Esophagus (tissue), 2 donors: ENCODE measurements at regions not wholly inside any gene's neighbourhood (a gene's known extent, or its start where the extent isn't known, plus 50 kb on each side); places are given as distances from the start of the nearest gene placed in this dataset.

Experiments used
- H3K27ac ChIP-seq, 2 donors: one replicate each; pipeline ENCODE4 v1.5.1; 2013; ENCODE audit warnings: low read depth in 2 of 2, mild to moderate bottlenecking in 2 of 2, inconsistent platforms in 1 of 2, low read length in 1 of 2, moderate library complexity in 1 of 2
- H3K27me3 ChIP-seq, 2 donors: one replicate each; pipeline ENCODE4 v1.6.1; 2013; ENCODE audit warnings: low read length in 2 of 2, control low read depth in 1 of 2, mild to moderate bottlenecking in 1 of 2; ENCODE audit not compliant: insufficient read depth in 2 of 2, control insufficient read depth in 1 of 2
- H3K36me3 ChIP-seq, 2 donors: one replicate each; pipeline ENCODE4 v1.6.1; 2013; ENCODE audit warnings: low read length in 1 of 2; ENCODE audit not compliant: control insufficient read depth in 2 of 2, insufficient read depth in 2 of 2
- H3K4me1 ChIP-seq, 2 donors: one replicate each; pipeline ENCODE4 v1.6.1; 2013; ENCODE audit warnings: low read length in 1 of 2; ENCODE audit not compliant: control insufficient read depth in 2 of 2, insufficient read depth in 2 of 2
- H3K4me3 ChIP-seq, 2 donors: one replicate each; pipeline ENCODE4 v1.5.1; 2013; ENCODE audit warnings: low read length in 2 of 2, mild to moderate bottlenecking in 2 of 2, low read depth in 1 of 2, moderate library complexity in 1 of 2
- H3K9me3 ChIP-seq, 2 donors: one replicate each; pipeline ENCODE4 v1.6.1; 2013; ENCODE audit warnings: mild to moderate bottlenecking in 2 of 2, low read depth in 1 of 2, low read length in 1 of 2, moderate library complexity in 1 of 2; ENCODE audit not compliant: control insufficient read depth in 2 of 2, insufficient read depth in 1 of 2
- WGBS, 2 donors: extraction: QIAGEN DNeasy Blood & Tissue Kit; methylation state at CpG; one replicate each; pipeline ENCODE4 v1.1.7; 2013; 5-methylcytosine and 5-hydroxymethylcytosine counted together
- donor health status: healthy with polysubstance abuse.
- donor health status: Bipolar disorder and iron deficiency.

DNA sequence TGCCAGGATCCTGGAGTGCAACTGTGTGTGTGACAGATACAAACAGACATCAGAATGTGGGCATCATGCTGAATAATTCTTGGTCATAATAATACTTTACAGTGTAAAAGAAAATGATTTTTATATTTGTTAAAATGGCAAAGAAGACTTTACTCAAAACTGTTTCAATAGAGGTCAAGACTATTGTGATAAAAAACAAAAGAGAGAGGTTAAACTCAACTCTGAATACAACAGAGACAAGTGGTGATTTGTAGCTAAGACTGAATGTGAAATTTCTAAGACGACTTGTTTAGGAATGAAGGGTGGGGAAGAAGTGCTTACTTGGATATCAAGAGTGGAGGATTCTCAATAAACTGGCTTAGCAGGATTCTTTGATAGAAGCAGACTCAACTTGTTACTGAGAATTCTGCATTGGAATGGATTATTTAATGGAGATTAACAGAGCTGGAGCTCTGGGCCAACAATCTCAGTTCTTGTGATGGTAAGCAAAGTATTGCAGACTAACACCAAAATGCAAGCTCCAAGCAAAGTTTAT, 457.4 kb upstream of the CDH18 start:
- no peak overlapping the region for H3K4me3 ChIP-seq

DNA sequence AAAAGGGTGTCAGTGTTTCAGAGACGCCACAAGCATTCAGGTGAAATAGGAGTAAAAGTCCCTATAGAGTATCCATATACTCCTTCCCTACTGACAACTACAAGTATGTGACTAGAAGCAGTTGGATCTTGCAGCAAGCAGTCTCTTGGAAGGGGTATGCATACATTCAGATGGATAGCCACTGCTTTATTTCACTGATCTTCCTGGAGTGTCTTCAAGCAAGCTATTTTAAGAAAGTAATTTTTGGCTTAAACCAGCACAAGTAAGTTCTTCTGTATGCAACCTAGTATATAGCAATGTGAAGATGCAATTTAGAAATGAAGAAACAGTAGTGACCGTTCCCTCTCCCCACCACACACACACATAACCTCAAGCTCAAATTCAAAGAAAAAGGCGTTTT, 446.8 kb upstream of the CDH18 start:
- no peaks in the 10 kb centered on the region for H3K36me3 ChIP-seq
- H3K4me3 ChIP-seq = no peak overlapping the region
- WGBS, 2 donors = 80 to 83% methylated on average over 3 of the region's 3 CpGs
- no peak overlapping the region for H3K27ac ChIP-seq
- H3K9me3 ChIP-seq = no peaks in the 10 kb centered on the region
- no peaks in the 10 kb centered on the region for H3K27me3 ChIP-seq
- no peaks in the 10 kb centered on the region for H3K4me1 ChIP-seq

More for the DNA sequence above, 457.4 kb upstream of the CDH18 start:
- H3K36me3 ChIP-seq = no peaks in the 10 kb centered on the region
- 35 to 59% methylated on average over 1 of the region's 1 CpG for WGBS, 2 donors
- no peaks in the 10 kb centered on the region for H3K27me3 ChIP-seq
- H3K4me1 ChIP-seq = no peaks in the 10 kb centered on the region
- no peaks in the 10 kb centered on the region for H3K9me3 ChIP-seq
- H3K27ac ChIP-seq = no peak overlapping the region

DNA sequence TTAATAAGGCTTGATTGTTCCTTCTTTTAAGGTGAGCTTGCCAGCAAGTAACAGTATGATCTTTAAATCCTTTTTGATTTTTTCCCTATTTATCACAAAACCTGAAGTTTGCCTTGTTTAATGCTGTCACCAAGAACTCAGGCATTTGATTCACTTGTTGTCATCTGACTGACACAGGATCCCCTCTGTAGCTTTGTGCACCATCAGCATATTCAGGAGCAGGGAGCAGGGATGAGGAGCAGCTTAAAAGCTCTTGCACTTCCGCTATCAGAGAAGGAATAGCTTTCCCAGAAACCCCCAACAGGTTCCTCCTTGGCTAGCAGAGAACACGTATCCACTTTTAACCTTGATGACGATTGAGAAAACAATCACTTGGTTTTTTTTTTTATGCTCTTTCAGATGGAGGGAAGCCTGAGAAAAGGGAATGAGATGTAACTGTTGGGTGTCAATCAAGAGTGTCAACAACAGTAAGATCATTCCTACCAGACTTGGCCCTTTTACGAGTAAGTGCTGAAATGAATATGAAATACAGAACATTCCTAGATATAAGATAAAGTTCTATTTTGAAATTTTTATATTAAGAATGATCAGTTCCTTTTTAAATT, 433.1 kb upstream of the CDH18 start:
- H3K9me3 ChIP-seq = no peaks in the 10 kb centered on the region
- no peak overlapping the region for H3K4me3 ChIP-seq
- H3K4me1 ChIP-seq = no peaks in the 10 kb centered on the region
- H3K27me3 ChIP-seq = no peaks in the 10 kb centered on the region
- no peak overlapping the region for H3K27ac ChIP-seq
- 59 to 64% methylated on average over 4 of the region's 4 CpGs for WGBS, 2 donors
- H3K36me3 ChIP-seq = no peaks in the 10 kb centered on the region
